ENCODE measurements at regions not wholly inside any gene's neighbourhood (a gene's known extent, or its start where the extent isn't known, plus 50 kb on each side); places are given as distances from the start of the nearest gene placed in this dataset.

GRCh38 chr3:113084777-113085176 is 94.0 kb downstream of the GTPBP8 start:
- no peak overlapping the region for H3K4me3 ChIP-seq (ENCODE audit: low read length)
- no peaks in the 10 kb centered on the region for H3K9me3 ChIP-seq (ENCODE audit: low read depth, low read length)
- no peaks in the 10 kb centered on the region for H3K27me3 ChIP-seq (ENCODE audit: insufficient read depth, low read length)
- peaks cover 6% of the 10 kb centered on the region for H3K4me1 ChIP-seq (ENCODE audit: insufficient read depth, low read length)

- Histone ChIP-seq H3K4me1 (ENCODE audit: insufficient read depth, low read length) (peaks cover 6% of the 10 kb centered on the region), H3K27me3 (ENCODE audit: insufficient read depth, low read length) (no peaks in the 10 kb centered on the region), H3K9me3 (ENCODE audit: low read depth, low read length) (no peaks in the 10 kb centered on the region), H3K4me3 (ENCODE audit: low read length) (no peak overlapping the region)
These were observed 96.0 kb downstream of the GTPBP8 start for GRCh38 chr3:113086560-113087461.

GRCh38 chr3:113088616-113089015 is 97.8 kb downstream of the GTPBP8 start:
- peaks cover 6% of the 10 kb centered on the region for H3K4me1 ChIP-seq (ENCODE audit: insufficient read depth, low read length)
- H3K4me3 ChIP-seq (ENCODE audit: low read length), result no peak overlapping the region
- no peaks in the 10 kb centered on the region for H3K27me3 ChIP-seq (ENCODE audit: insufficient read depth, low read length)
- H3K9me3 ChIP-seq (ENCODE audit: low read depth, low read length), result no peaks in the 10 kb centered on the region

GRCh38 chr3:113091417-113091816 is 100.6 kb downstream of the GTPBP8 start:
- H3K4me1 ChIP-seq (ENCODE audit: insufficient read depth, low read length), result no peaks in the 10 kb centered on the region
- H3K27me3 ChIP-seq (ENCODE audit: insufficient read depth, low read length), result no peaks in the 10 kb centered on the region
- H3K9me3 ChIP-seq (ENCODE audit: low read depth, low read length), result no peaks in the 10 kb centered on the region
- H3K4me3 ChIP-seq (ENCODE audit: low read length), result no peak overlapping the region

DNA sequence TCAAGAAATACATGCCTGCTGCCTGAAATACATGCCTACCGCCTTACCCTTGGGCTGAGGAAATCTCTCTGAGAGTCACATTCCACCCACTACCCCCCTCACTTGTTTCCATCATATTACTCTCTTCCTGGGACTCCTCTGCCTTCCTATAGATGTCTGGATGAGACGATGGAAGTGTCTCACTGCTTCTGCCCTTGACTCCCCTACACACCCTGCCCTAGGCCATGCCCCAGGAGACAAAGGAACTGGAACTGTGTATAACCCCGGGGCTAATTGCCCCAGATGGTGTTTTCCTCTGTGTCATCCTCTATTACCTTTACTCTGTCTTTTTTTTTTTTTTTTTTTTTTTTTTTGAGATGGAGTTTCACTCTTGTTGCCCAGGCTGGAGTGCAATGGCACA is 102.0 kb downstream of the GTPBP8 start:
- H3K4me1 ChIP-seq (ENCODE audit: insufficient read depth, low read length), result no peaks in the 10 kb centered on the region
- H3K27me3 ChIP-seq (ENCODE audit: insufficient read depth, low read length), result no peaks in the 10 kb centered on the region
- no peak overlapping the region for H3K4me3 ChIP-seq (ENCODE audit: low read length)
- H3K9me3 ChIP-seq (ENCODE audit: low read depth, low read length), result no peaks in the 10 kb centered on the region

DNA sequence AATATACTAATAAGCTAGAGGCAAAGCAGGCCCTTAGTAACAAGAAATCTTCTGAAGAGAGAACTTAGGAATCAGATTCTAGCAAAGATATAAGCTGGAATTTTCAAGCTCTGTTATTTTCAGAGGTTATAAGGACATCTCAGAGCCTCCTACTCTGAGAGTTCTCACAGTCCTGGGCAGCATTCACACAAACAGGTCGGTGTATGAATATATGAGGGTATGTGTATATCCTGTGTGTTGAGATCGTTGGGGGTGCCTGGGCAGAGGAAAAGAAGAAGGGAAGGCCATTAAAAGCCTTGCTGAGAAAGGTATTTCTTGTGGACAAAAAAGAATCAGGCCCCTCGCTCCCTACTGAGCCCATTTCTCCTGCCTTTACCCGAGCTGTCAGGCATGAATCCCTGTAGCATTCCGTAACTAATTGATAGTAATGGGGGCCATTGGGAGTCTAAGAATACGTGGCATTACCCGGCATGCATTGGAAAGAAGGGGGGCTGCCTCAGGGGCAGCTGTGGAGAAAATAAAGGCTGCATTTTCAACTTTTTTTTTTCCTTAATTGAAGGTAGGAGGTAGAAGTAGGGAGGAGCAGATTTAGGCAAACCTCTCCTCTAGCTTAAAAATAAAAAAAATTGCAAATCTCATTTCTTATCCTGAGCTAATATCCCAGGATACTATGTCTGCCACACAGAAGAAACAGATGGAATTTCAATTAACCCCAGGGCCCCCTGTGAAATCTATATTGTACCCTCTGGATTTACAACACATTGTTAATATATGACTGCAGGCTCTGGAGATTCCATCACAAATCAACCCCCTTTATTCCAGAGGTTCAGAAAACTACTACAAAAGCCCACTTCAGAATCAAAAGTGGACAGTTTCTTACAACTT is 103.8 kb downstream of the GTPBP8 start:
- H3K4me1 ChIP-seq (ENCODE audit: insufficient read depth, low read length), result no peaks in the 10 kb centered on the region
- H3K27me3 ChIP-seq (ENCODE audit: insufficient read depth, low read length), result no peaks in the 10 kb centered on the region
- H3K4me3 ChIP-seq (ENCODE audit: low read length), result no peak overlapping the region
- H3K9me3 ChIP-seq (ENCODE audit: low read depth, low read length), result no peaks in the 10 kb centered on the region

DNA sequence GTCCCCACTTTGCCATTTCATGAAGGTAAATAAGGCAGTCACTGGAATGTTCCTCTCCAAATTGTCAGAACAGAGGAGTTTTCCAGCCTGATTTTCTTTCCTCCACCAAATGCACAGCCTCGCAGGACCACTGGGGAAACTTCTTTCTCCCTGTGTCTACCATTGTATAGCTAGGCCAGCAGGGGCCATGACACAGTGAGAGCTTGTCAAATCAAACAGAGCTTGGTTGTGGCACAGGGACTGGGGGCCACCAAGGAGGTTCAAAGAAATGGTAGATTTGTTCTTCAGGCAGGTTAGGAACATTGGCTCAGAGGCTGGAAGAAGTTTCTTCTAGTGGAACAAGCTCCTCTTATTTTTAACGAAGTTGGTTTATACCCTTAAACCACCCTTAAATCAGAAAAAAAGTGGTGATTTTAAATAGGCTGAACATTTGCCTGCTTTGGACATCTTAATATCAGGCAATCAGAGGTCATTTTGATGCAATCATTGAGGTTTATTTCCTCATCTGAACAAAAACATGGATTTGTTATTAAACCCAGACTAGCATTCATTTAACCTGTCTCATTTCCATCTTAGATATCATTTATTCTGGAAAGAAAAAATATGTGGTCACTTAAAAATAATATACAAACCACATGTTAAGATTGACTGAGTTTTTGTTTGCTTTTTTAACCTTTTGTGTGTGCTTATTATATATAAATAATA is 105.6 kb downstream of the GTPBP8 start:
- Histone ChIP-seq H3K4me3 (ENCODE audit: low read length) (no peak overlapping the region), H3K4me1 (ENCODE audit: insufficient read depth, low read length) (no peaks in the 10 kb centered on the region), H3K9me3 (ENCODE audit: low read depth, low read length) (no peaks in the 10 kb centered on the region), H3K27me3 (ENCODE audit: insufficient read depth, low read length) (no peaks in the 10 kb centered on the region)

GRCh38 chr3:113097960-113098447 is 107.2 kb downstream of the GTPBP8 start:
- Histone ChIP-seq H3K4me3 (ENCODE audit: low read length) (no peak overlapping the region), H3K4me1 (ENCODE audit: insufficient read depth, low read length) (peaks cover 1% of the 10 kb centered on the region), H3K9me3 (ENCODE audit: low read depth, low read length) (no peaks in the 10 kb centered on the region), H3K27me3 (ENCODE audit: insufficient read depth, low read length) (no peaks in the 10 kb centered on the region)

- Histone ChIP-seq H3K4me3 (ENCODE audit: low read length) (no peak overlapping the region), H3K9me3 (ENCODE audit: low read depth, low read length) (no peaks in the 10 kb centered on the region), H3K27me3 (ENCODE audit: insufficient read depth, low read length) (no peaks in the 10 kb centered on the region), H3K4me1 (ENCODE audit: insufficient read depth, low read length) (peaks cover 6% of the 10 kb centered on the region)
These were observed 109.3 kb downstream of the GTPBP8 start for GRCh38 chr3:113100063-113100462.

DNA sequence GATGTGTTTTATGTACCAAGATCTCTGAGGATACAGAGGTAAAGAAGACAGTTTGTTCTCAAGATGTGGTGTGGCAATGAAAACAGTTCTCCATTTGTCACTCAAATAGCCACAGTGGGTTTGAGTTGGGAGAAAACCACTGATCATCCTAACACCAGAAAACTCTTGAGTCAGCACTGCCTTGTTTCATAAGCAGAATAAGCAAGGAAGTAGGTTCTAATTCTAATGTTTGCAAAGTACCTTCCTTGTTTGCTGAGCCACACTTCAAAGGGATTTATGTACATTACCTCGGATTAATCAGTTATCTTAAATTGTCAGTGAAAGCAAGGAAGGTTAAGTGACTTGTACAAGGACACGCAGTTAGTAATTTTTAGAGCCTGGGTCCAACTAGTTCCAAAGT is 107.8 kb upstream of the BOC start:
- peaks cover 6% of the 10 kb centered on the region for H3K4me1 ChIP-seq (ENCODE audit: insufficient read depth, low read length)
- no peaks in the 10 kb centered on the region for H3K9me3 ChIP-seq (ENCODE audit: low read depth, low read length)
- H3K4me3 ChIP-seq (ENCODE audit: low read length), result no peak overlapping the region
- H3K27me3 ChIP-seq (ENCODE audit: insufficient read depth, low read length), result no peaks in the 10 kb centered on the region

- Histone ChIP-seq H3K4me3 (ENCODE audit: low read length) (no peak overlapping the region), H3K27me3 (ENCODE audit: insufficient read depth, low read length) (no peaks in the 10 kb centered on the region), H3K9me3 (ENCODE audit: low read depth, low read length) (no peaks in the 10 kb centered on the region), H3K4me1 (ENCODE audit: insufficient read depth, low read length) (peaks cover 6% of the 10 kb centered on the region)
These were observed 106.8 kb upstream of the BOC start for GRCh38 chr3:113104357-113105092.

- Histone ChIP-seq H3K4me3 (ENCODE audit: low read length) (no peak overlapping the region), H3K27me3 (ENCODE audit: insufficient read depth, low read length) (no peaks in the 10 kb centered on the region), H3K4me1 (ENCODE audit: insufficient read depth, low read length) (peaks cover 6% of the 10 kb centered on the region), H3K9me3 (ENCODE audit: low read depth, low read length) (no peaks in the 10 kb centered on the region)
These were observed 106.3 kb upstream of the BOC start for GRCh38 chr3:113105093-113105449.

- H3K4me3 ChIP-seq (ENCODE audit: low read length), result no peak overlapping the region
- no peaks in the 10 kb centered on the region for H3K27me3 ChIP-seq (ENCODE audit: insufficient read depth, low read length)
- H3K4me1 ChIP-seq (ENCODE audit: insufficient read depth, low read length), result peaks cover 6% of the 10 kb centered on the region
- no peaks in the 10 kb centered on the region for H3K9me3 ChIP-seq (ENCODE audit: low read depth, low read length)
These were observed 105.2 kb upstream of the BOC start for GRCh38 chr3:113105966-113106660.

GRCh38 chr3:113110267-113110666 is 101.1 kb upstream of the BOC start:
- no peak overlapping the region for H3K4me3 ChIP-seq (ENCODE audit: low read length)
- no peaks in the 10 kb centered on the region for H3K9me3 ChIP-seq (ENCODE audit: low read depth, low read length)
- no peaks in the 10 kb centered on the region for H3K27me3 ChIP-seq (ENCODE audit: insufficient read depth, low read length)
- no peaks in the 10 kb centered on the region for H3K4me1 ChIP-seq (ENCODE audit: insufficient read depth, low read length)
